Ovary (tissue), 7 donors: ENCODE measurements at regions not wholly inside any gene's neighbourhood (a gene's known extent, or its start where the extent isn't known, plus 50 kb on each side); places are given as distances from the start of the nearest gene placed in this dataset.

Source experiments
- DNase-seq, 5 donors: peaks; one replicate each; pipeline ENCODE4 v3.0.0-alpha.2; 2019 to 2020
- H3K27ac ChIP-seq, 2 donors: fragments of 200-600 bp; one replicate each; pipeline versions ENCODE4 v1.5.1 to v1.8.0; 2019 to 2022
- H3K27me3 ChIP-seq: fragments of 200-600 bp; one replicate; pipeline ENCODE4 v1.8.0; 2022
- H3K36me3 ChIP-seq: fragments of 200-600 bp; sonication (generic); one replicate; pipeline ENCODE4 v1.5.1; 2019
- H3K4me1 ChIP-seq: one replicate; pipeline ENCODE4 v1.8.1; 2013; ENCODE audit warnings: mild to moderate bottlenecking, moderate library complexity; ENCODE audit not compliant: insufficient read depth
- H3K4me3 ChIP-seq: fragments of 200-600 bp; sonication (generic); one replicate; pipeline ENCODE4 v1.5.1; 2017
- H3K9me3 ChIP-seq, 2 donors: fragments of 200-600 bp in 1 of 2; sonication (generic) in 1 of 2; one replicate each; pipeline versions ENCODE4 v1.5.1 to v1.8.1; 2013 to 2019; ENCODE audit warnings: mild to moderate bottlenecking in 1 of 2, moderate library complexity in 1 of 2
- CTCF ChIP-seq, 3 donors: fragments of 450-650 bp in 2 of 3; fragments of 200-600 bp in 1 of 3; IDR thresholded peaks; one replicate each; pipeline versions ENCODE4 v1.5.1 to v1.8.0; 2016 to 2022; ENCODE audit warnings: antibody characterized with exemption in 3 of 3, mild to moderate bottlenecking in 1 of 3
- EP300 ChIP-seq: sonication (generic); formaldehyde crosslinking; IDR thresholded peaks from one replicate; pipeline ENCODE4 v1.6.1; 2017; ENCODE audit warnings: antibody characterized with exemption
- POLR2A ChIP-seq: fragments of 450-650 bp; IDR thresholded peaks from one replicate; pipeline ENCODE4 v1.6.1; 2017; ENCODE audit warnings: antibody characterized with exemption, mild to moderate bottlenecking, moderate library complexity
- WGBS, 3 donors: extraction: QIAGEN DNeasy Blood & Tissue Kit in 1 of 3; methylation state at CpG; one replicate each; pipeline versions ENCODE4 v1.1.5 to v1.1.7; 2013 to 2017; 5-methylcytosine and 5-hydroxymethylcytosine counted together
- intact Hi-C, 4 donors: fragments of 100-400 bp; cut with DNase I; formaldehyde crosslinking; loops; one replicate each; pipeline versions ENCODE4 v1.11.0 to v1.15.1; 2022 to 2023
- donor health status: DM: no; HTN: no; CAD: no; lungs with moderate emphysema.
- donor health status: DM: no; HTN: no; CAD: no.
- donor health status: Bipolar disorder and iron deficiency.
- donor health status: DM: no; HTN: no; CAD: no.
- donor health status: DM: yes; HTN: yes; CAD: no.

GRCh38 chr10:42932116-42932515, 144.8 kb upstream of the RET start:
- Histone ChIP-seq H3K4me3 (no peak overlapping the region), H3K4me1 (no peaks in the 10 kb centered on the region), H3K36me3 (no peaks in the 10 kb centered on the region), H3K27ac (no peak overlapping the region), H3K9me3 (no peaks in the 10 kb centered on the region), H3K27me3 (no peaks in the 10 kb centered on the region)
- 92 to 97% (median 93%) methylated on average over 11 to 12 of the region's 12 CpGs for WGBS, 3 donors
- no peak for DNase-seq
- intact Hi-C loops: no loop called here
- TF ChIP-seq POLR2A (no peak), CTCF (IDR thresholded peaks at IDR 0.05) (no peak), EP300 (no peak)

GRCh38 chr10:42932735-42933447, 144.0 kb upstream of the RET start:
- intact Hi-C loops: no loop called here
- Histone ChIP-seq H3K4me1 (no peaks in the 10 kb centered on the region), H3K27ac (no peak overlapping the region), H3K36me3 (no peaks in the 10 kb centered on the region), H3K9me3 (no peaks in the 10 kb centered on the region), H3K4me3 (no peak overlapping the region), H3K27me3 (no peaks in the 10 kb centered on the region)
- 4 to 7% (median 6%) methylated on average over 34 to 45 of the region's 45 CpGs for WGBS, 3 donors
- TF ChIP-seq POLR2A (no peak), CTCF (IDR thresholded peaks at IDR 0.05) (no peak), EP300 (no peak)
- no peak for DNase-seq

DNA sequence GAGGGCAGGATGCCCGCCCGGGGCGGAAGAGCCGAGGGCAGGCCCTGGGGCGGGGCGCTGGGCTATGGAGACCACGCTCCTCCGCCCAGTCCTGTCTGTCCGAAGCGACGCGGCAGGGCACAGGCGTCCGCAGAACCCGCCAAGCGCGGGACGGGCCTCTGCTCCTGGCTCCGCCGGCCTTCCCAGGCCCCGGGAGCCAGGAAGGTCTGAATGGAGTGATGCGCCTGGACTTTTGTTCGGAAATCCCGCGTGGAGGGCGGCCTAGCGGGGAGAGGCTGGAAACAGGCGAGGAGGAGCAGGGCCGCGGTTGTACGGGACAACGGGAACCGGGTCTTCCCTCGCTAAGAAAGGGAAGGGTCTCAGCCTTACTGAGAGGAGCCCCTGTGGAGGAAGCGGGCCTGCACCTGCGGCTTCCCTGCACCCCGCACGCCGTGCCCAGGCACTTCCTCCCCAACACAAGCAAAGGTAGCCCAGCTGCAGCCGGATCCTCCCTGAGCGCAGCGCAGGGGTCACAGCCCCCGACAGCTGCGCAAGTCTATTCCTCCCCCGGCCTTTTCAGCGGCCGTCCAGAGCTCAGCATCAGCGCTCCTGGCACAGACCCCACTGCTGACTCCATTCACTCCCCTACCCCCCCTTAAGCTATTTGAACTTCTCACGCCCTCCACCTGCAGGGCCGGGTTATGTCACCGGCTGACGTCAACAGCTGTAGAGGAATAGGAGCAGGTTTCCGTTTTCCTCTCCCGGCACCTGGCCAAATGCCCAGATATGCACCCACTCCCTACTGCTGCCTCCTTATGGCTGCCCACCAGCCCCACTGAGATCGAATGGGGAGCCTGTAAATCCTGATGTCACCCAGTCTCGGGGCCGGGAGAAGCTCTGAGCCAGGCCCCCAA, 143.2 kb upstream of the RET start:
- peak in 1 of 5 donors; percentile 33 for DNase-seq
- H3K36me3 ChIP-seq: no peaks in the 10 kb centered on the region
- H3K27ac ChIP-seq: no peak overlapping the region
- TF ChIP-seq POLR2A: no peak
- 2 to 3% (median 3%) methylated on average over 57 of the region's 57 CpGs for WGBS, 3 donors
- H3K4me3 ChIP-seq: no peak overlapping the region
- intact Hi-C loops: no loop called here
- no peaks in the 10 kb centered on the region for H3K4me1 ChIP-seq
- H3K27me3 ChIP-seq: no peaks in the 10 kb centered on the region
- no peaks in the 10 kb centered on the region for H3K9me3 ChIP-seq

GRCh38 chr10:42934351-42934811, 142.5 kb upstream of the RET start:
- H3K36me3 ChIP-seq: no peaks in the 10 kb centered on the region
- WGBS, 3 donors: 80 to 85% (median 80%) methylated on average over 8 of the region's 8 CpGs
- no peaks in the 10 kb centered on the region for H3K4me1 ChIP-seq
- no peak for DNase-seq
- intact Hi-C loops: no loop called here
- no peaks in the 10 kb centered on the region for H3K9me3 ChIP-seq
- H3K27me3 ChIP-seq: no peaks in the 10 kb centered on the region
- H3K27ac ChIP-seq: no peak overlapping the region
- no peak overlapping the region for H3K4me3 ChIP-seq
- TF ChIP-seq POLR2A (no peak), CTCF (IDR thresholded peaks at IDR 0.05) (no peak), EP300 (no peak)
